ENCODE measurements at regions not wholly inside any gene's neighbourhood (a gene's known extent, or its start where the extent isn't known, plus 50 kb on each side); places are given as distances from the start of the nearest gene placed in this dataset.

DNA sequence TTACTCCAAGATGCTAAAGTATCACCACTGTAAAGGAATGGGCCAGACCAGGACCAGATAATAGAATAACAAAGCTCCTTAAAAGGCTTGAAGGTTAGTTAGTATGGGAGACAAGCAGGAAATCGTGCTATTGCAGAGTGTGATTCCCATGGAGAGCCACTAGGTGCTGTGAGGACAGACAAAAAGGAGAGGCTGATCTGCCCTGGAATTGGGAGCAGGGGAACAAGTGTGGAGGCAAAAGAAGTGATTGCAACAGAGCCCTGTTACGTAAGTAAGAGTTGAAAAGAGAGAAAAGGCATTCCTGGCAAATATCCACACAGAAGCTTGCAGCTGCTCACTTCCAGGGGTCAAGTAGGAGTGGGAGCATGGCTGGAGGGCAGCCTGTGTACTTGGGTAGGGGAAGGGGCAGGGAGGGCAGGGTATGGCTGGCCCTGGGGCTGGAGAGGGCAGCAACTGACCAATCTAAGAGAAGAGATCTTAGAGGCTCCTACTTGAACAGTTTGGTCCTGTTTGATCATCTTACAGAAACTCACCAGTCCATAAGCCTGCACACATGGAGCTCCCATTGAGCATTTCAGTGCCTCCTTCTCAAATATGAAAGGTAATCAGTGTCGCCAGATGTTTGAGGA is 207.7 kb upstream of the GJB5 start:
- in situ Hi-C loops (cut with MboI; ENCODE audit: low sequenced_read_pairs) = no loop called here
- H3K9me3 ChIP-seq = no peaks in the 10 kb centered on the region
- H3K36me3 ChIP-seq (replicated peaks) = no peaks in the 10 kb centered on the region
- no peaks in the 10 kb centered on the region for H3K27me3 ChIP-seq (ENCODE audit: low read depth)
- no peaks in the 10 kb centered on the region for H3K4me1 ChIP-seq
- DNase-seq (ENCODE audit: low spot score in 2 of 2) = no peak
- no peak overlapping the region for H3K4me3 ChIP-seq

DNA sequence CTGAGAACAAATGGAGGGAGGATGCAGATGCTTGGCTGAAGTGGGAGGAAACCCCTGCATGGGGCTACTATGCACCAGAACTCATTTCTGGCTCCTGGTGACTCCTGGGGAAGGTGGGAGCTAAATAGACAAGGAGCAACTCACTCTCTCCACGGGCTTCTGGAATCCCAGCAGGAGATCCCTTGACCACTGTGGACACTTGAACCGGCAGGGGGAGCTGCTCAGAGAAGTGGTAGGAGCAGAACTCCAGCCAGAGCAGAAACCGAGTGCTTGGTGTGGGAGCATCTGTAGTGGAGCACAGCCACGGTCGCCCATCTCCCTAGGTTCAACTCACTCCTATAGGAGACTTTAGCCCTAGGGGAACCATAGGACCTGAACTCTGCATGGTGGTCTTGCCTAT is 205.6 kb upstream of the GJB5 start:
- H3K4me1 ChIP-seq = no peaks in the 10 kb centered on the region
- in situ Hi-C loops (cut with MboI; ENCODE audit: low sequenced_read_pairs) = no loop called here
- DNase-seq (ENCODE audit: low spot score in 2 of 2) = peak in 1 of 2 experiments; percentile 63
- H3K27me3 ChIP-seq (ENCODE audit: low read depth) = no peaks in the 10 kb centered on the region
- H3K4me3 ChIP-seq = no peak overlapping the region
- no peaks in the 10 kb centered on the region for H3K36me3 ChIP-seq (replicated peaks)
- no peaks in the 10 kb centered on the region for H3K9me3 ChIP-seq

DNA sequence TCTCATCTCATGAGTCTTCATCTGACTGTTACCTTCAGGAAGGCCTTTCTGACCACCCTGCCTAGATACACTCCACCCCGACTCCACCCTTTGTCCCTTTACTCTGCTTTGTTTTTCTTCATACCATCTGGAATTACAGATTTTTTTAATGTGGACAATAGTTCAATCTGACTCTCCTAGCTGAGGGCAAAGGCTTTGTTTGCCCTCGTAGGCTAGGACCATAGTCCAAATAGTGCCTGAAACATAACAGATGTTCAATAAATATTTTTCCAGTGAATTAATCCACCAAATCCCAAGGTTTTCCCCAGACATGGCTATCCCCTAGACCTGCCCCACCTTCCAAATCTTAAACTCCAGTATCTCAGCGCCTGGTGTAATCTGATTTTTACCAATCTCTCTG is 176.5 kb upstream of the GJB5 start:
- Histone ChIP-seq H3K4me3 (no peak overlapping the region), H3K36me3 (replicated peaks) (no peaks in the 10 kb centered on the region), H3K9me3 (no peaks in the 10 kb centered on the region), H3K4me1 (no peaks in the 10 kb centered on the region), H3K27me3 (ENCODE audit: low read depth) (no peaks in the 10 kb centered on the region)
- in situ Hi-C loops (cut with MboI; ENCODE audit: low sequenced_read_pairs) = loop anchor here (25.0 kb wide), 1 partner anchor 941 kb away; no protein-coding TSS in a partner anchor
- DNase-seq (ENCODE audit: low spot score in 2 of 2) = no peak

DNA sequence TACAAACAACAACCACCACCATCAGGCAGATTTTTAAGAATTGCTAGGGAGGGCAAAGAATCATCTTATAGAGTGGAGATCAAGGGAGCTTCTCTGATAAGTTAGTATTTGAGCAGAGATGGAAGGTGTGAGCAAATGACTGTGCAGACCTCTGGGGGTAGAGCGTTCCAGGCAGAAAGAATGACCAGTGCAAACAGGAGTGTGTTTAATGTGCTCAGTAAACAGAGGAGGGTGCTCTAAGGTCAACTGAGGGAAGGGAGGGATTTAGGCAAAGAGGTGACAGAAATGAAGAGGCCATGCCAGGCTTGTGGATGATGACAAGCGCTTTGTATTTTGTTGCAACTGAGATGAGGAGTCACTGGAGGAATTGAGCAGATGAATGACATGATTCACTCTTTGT is 172.5 kb upstream of the GJB5 start:
- DNase-seq (ENCODE audit: low spot score in 2 of 2) = no peak
- Histone ChIP-seq H3K36me3 (replicated peaks) (no peaks in the 10 kb centered on the region), H3K4me3 (no peak overlapping the region), H3K27me3 (ENCODE audit: low read depth) (no peaks in the 10 kb centered on the region), H3K9me3 (no peaks in the 10 kb centered on the region), H3K4me1 (no peaks in the 10 kb centered on the region)
- in situ Hi-C loops (cut with MboI; ENCODE audit: low sequenced_read_pairs) = loop anchor here (25.0 kb wide), 1 partner anchor 945 kb away; no protein-coding TSS in a partner anchor

DNA sequence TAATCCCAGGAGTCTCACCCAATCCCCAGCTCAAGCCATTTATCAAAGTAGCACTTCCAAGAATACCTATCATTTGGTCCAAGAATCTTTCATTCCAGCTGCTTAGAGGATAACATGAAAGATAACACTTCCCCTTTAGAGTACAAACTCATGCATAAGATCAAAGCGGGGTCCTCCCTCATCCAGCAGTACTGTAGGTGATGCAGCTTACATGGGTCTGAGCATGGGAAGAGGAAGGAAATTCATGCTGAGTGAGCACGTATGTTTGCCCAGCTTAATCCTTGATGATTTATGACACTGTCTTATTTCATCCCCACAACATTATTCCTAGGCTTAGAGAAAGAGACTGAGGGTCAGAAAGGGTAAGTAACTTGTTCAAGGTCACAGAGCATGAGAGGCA is 167.1 kb upstream of the GJB5 start:
- no peaks in the 10 kb centered on the region for H3K9me3 ChIP-seq
- H3K4me3 ChIP-seq = no peak overlapping the region
- no peaks in the 10 kb centered on the region for H3K27me3 ChIP-seq (ENCODE audit: low read depth)
- no peak for DNase-seq (ENCODE audit: low spot score in 2 of 2)
- H3K4me1 ChIP-seq = no peaks in the 10 kb centered on the region
- H3K36me3 ChIP-seq (replicated peaks) = no peaks in the 10 kb centered on the region
- in situ Hi-C loops (cut with MboI; ENCODE audit: low sequenced_read_pairs) = loop anchor here (25.0 kb wide), 1 partner anchor 950 kb away; no protein-coding TSS in a partner anchor

DNA sequence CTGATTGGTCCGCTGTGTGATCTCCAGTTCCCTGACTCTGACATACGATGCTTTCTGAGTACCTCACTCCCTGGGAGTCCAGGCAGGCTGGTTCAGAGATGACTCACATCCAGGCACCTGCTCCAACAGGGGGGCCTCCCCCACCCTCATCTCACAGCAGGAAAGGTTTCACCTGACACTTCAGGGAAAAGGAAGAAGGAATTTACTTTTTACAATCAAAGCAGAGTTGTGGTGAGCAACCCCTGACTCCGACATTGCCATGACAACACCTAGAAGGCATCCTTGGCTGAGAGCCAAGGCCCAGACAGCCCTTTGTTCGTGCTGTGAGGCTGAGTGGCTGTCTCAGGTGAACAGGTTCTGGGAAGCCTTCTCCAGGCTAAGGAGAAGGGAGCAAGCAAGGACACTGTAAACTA is 164.6 kb upstream of the GJB5 start:
- Histone ChIP-seq H3K27me3 (ENCODE audit: low read depth) (no peaks in the 10 kb centered on the region), H3K4me3 (no peak overlapping the region), H3K4me1 (no peaks in the 10 kb centered on the region), H3K36me3 (replicated peaks) (no peaks in the 10 kb centered on the region), H3K9me3 (no peaks in the 10 kb centered on the region)
- DNase-seq (ENCODE audit: low spot score in 2 of 2) = no peak
- in situ Hi-C loops (cut with MboI; ENCODE audit: low sequenced_read_pairs) = loop anchor here (25.0 kb wide), 1 partner anchor 953 kb away; no protein-coding TSS in a partner anchor

DNA sequence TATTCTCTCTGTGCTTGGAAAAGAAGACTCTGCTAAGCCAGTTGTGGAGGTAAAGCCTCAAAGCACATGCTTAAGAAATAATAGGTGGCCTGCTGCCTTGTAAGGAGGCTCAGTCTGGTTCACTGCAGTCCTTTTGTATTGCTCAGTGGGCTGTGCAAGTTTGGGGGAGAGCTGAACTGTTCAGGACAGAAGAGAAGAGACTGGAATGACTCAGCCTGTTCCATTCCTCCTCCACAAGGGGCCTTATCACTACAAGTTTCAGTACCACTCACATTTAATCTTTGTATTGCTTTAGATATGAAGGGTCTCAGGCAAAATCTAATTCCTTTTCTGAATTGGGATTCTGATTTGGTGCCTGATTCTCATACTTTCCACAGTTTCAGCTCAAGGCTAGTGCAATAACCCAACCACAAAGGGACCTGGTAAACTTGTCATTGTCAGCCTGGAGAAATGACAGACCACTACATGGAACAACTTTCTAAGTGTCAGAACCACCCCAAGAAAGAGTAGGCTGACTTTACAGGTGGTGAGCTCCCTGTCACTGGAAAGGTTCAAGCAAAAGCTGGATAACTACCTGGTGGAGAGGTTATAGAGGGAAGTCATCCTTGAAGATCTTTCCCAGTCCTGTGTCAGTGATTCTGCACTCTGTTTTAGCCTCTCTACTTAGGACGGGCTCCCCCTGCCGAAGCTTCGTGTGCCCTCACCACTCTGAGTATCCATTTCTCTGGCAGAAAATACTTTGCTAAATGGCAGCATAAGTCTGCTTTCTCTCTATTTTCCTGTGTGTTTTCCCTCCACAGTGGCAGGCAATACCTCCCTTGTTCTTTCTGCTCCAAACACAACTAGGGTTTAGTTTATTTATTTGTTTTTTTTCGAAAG is 162.9 kb upstream of the GJB5 start:
- Histone ChIP-seq H3K9me3 (no peaks in the 10 kb centered on the region), H3K4me1 (no peaks in the 10 kb centered on the region), H3K4me3 (no peak overlapping the region), H3K36me3 (replicated peaks) (no peaks in the 10 kb centered on the region), H3K27me3 (ENCODE audit: low read depth) (no peaks in the 10 kb centered on the region)
- DNase-seq (ENCODE audit: low spot score in 2 of 2) = no peak
- in situ Hi-C loops (cut with MboI; ENCODE audit: low sequenced_read_pairs) = loop anchor here (25.0 kb wide), 1 partner anchor 955 kb away; no protein-coding TSS in a partner anchor

DNA sequence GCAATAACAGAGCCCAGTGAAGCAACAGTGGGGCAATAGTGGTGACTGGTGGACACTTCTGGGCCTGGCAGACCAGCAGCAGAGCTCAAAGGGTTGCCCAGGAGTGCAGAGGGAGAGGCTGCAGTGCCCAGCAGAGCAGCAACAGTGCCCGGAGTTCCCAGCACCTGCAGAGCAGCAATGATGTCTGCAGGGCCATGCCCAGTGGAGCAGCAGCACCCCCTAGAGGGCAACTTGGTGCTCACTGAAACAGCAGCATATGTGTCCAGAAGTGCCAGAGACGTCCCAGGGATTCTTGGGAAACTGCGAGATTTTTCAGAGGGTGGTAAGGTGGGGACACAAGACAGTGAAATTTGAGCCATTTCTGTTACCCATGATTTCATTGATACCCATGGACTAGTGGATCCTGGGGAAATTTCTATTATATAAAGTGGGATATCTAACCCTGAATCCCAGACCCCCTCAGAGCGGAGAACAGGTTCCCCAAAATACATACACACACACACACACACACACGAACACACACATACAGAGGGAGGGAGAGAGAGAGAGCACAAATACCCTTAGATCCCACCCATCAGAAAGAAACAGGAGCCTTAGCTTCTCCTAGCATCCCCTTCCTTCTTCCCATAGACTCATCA is 156.9 kb upstream of the GJB5 start:
- in situ Hi-C loops (cut with MboI; ENCODE audit: low sequenced_read_pairs) = loop anchor here (25.0 kb wide), 1 partner anchor 961 kb away; no protein-coding TSS in a partner anchor
- no peak overlapping the region for H3K4me3 ChIP-seq
- H3K4me1 ChIP-seq = no peaks in the 10 kb centered on the region
- no peaks in the 10 kb centered on the region for H3K27me3 ChIP-seq (ENCODE audit: low read depth)
- H3K9me3 ChIP-seq = no peaks in the 10 kb centered on the region
- DNase-seq (ENCODE audit: low spot score in 2 of 2) = peak; percentile 17 to 86
- no peaks in the 10 kb centered on the region for H3K36me3 ChIP-seq (replicated peaks)

DNA sequence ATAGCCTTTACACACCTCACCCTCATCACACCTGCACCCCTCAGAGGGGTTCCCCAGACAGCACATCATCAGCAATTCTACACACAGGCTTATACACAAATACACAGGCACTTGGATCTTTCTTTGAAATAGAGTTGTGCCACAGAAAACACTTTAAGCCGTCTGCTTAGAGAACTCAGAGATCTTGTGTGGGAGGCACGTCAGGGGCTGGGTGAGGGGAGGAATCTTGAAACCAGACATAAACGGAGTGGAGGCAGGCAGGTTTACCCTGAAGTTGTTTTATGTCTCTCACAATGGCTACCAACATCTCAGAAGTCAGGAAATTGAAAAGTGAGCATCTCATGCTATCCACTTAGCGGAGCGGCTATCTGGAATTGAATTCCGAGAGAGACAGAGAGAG is 151.9 kb upstream of the GJB5 start:
- DNase-seq (ENCODE audit: low spot score in 2 of 2) = no peak
- in situ Hi-C loops (cut with MboI; ENCODE audit: low sequenced_read_pairs) = no loop called here
- no peak overlapping the region for H3K4me3 ChIP-seq

DNA sequence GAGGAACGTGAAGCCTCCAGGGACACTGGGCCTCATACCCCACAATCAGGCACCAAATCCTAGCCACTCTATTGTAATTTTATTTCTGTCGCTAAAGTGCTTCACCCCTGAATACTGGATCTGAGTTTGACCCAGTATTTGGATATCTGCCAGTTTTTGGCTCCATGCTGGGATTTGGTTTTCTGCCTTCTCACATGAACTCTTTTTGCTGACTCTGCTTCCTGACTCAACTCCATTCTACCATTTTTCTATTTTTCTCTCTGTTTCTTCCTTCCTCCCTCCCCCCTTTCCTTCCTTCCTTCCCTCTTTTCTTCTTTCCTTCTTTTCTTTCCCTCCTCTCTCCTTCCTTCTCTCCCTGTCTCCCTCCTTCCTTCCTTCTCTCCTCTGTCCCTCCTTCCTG is 151.3 kb upstream of the GJB5 start:
- H3K36me3 ChIP-seq (replicated peaks) = no peaks in the 10 kb centered on the region
- in situ Hi-C loops (cut with MboI; ENCODE audit: low sequenced_read_pairs) = no loop called here
- H3K27me3 ChIP-seq (ENCODE audit: low read depth) = no peaks in the 10 kb centered on the region
- DNase-seq (ENCODE audit: low spot score in 2 of 2) = no peak
- H3K9me3 ChIP-seq = no peaks in the 10 kb centered on the region
- H3K4me1 ChIP-seq = no peaks in the 10 kb centered on the region
- no peak overlapping the region for H3K4me3 ChIP-seq

More for the DNA sequence above, 151.9 kb upstream of the GJB5 start:
- Histone ChIP-seq H3K36me3 (replicated peaks) (no peaks in the 10 kb centered on the region), H3K9me3 (no peaks in the 10 kb centered on the region), H3K27me3 (ENCODE audit: low read depth) (no peaks in the 10 kb centered on the region), H3K4me1 (no peaks in the 10 kb centered on the region)

DNA sequence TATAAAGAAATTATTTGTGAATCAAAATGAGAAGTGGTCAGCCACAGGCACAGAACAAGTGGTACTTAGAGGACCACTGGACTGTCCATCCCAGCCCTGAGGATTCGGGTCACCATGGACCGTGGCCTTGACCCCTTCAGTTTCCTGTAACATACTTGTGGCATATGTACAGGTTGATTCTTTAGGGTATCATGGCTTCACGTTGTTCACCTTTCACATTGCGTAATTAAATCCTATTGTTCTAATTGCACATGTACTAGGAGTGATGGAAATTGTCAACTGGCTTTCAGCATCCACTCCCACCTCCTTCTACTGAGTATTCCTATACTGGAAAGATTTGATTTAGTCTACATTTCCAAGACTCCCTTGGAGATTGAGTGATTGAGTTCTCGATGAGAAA is 148.3 kb upstream of the GJB5 start:
- H3K9me3 ChIP-seq = no peaks in the 10 kb centered on the region
- H3K4me3 ChIP-seq = no peak overlapping the region
- no peak for DNase-seq (ENCODE audit: low spot score in 2 of 2)
- no peaks in the 10 kb centered on the region for H3K36me3 ChIP-seq (replicated peaks)
- in situ Hi-C loops (cut with MboI; ENCODE audit: low sequenced_read_pairs) = no loop called here
- peaks cover 5% of the 10 kb centered on the region; the same call in 1 of the 2 replicates for H3K27me3 ChIP-seq (ENCODE audit: low read depth)
- no peaks in the 10 kb centered on the region for H3K4me1 ChIP-seq

DNA sequence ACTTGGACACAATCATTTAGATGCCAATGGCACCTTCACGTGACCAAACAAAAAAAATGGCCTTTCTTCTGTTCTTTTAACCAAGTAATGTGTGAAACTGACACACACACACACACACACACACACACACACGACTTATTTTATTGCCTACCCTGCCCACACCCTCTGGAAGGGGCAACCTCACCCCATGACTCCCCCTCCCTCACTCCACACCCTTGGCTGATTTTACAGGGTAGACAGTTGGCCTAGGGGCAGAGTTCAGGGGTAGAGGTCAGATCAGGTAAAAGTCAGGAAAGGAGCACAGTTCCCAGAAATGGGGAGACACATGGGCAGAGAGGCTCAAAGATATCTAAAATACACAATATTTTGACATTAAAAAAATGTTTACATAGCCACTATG is 144.8 kb upstream of the GJB5 start:
- no peaks in the 10 kb centered on the region for H3K36me3 ChIP-seq (replicated peaks)
- in situ Hi-C loops (cut with MboI; ENCODE audit: low sequenced_read_pairs) = no loop called here
- peaks cover 5% of the 10 kb centered on the region; the same call in 1 of the 2 replicates for H3K27me3 ChIP-seq (ENCODE audit: low read depth)
- H3K9me3 ChIP-seq = no peaks in the 10 kb centered on the region
- H3K4me1 ChIP-seq = no peaks in the 10 kb centered on the region
- no peak overlapping the region for H3K4me3 ChIP-seq
- no peak for DNase-seq (ENCODE audit: low spot score in 2 of 2)

DNA sequence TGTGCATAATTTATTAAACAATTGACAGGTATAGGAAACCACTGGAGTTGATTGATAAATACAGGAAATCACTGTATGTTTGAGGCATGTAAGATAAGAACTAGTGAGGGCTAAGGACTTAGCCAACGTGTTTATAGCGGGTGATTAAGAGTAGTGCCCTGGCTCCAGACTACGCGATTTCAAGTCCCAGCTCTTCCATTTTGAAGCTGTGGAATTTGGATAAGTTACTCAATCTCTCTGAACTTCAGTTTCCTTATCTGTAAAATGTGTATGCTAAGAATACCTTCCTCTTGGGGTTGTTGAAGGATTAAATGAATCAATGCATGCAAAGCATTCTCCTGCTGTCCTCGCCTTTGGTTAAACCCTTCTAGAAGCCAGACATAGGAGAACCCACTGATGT is 143.3 kb upstream of the GJB5 start:
- Histone ChIP-seq H3K9me3 (no peaks in the 10 kb centered on the region), H3K4me3 (no peak overlapping the region), H3K36me3 (replicated peaks) (no peaks in the 10 kb centered on the region), H3K27me3 (ENCODE audit: low read depth) (peaks cover 5% of the 10 kb centered on the region; the same call in 1 of the 2 replicates), H3K4me1 (no peaks in the 10 kb centered on the region)
- DNase-seq (ENCODE audit: low spot score in 2 of 2) = no peak
- in situ Hi-C loops (cut with MboI; ENCODE audit: low sequenced_read_pairs) = no loop called here

All from HAP-1 (cell line).